GM13976 (cell line): ENCODE measurements at regions not wholly inside any gene's neighbourhood (a gene's known extent, or its start where the extent isn't known, plus 50 kb on each side); places are given as distances from the start of the nearest gene placed in this dataset.

Experiments
- DNase-seq: peaks from one replicate; pipeline ENCODE4 v3.0.0; 2012; ENCODE audit warnings: low spot score
- CTCF ChIP-seq: IDR thresholded peaks from 2 replicates; pipeline ENCODE4 v1.5.1; 2012; ENCODE audit warnings: borderline replicate concordance, mild to moderate bottlenecking; ENCODE audit not compliant: insufficient read depth; ENCODE audit errors: extremely low read depth, missing control alignments, control extremely low read depth
- in situ Hi-C: fragments of 300-500 bp; cut with MboI; formaldehyde crosslinking; loops from one replicate; pipeline ENCODE4 v1.12.0; 2022; ENCODE audit warnings: low sequenced_read_pairs, mixed read lengths, inconsistent platforms; ENCODE audit not compliant: unreplicated experiment

GRCh38 chr15:77839456-77839855 lies 206.7 kb upstream of the LINGO1 start:
- in situ Hi-C loops, result no loop called here
- TF ChIP-seq CTCF, result no peak

GRCh38 chr15:77838595-77838994 lies 205.9 kb upstream of the LINGO1 start:
- in situ Hi-C loops, result no loop called here
- TF ChIP-seq CTCF, result no peak
- no peak for DNase-seq

More at GRCh38 chr15:77839456-77839855, 206.7 kb upstream of the LINGO1 start:
- DNase-seq, result no peak

GRCh38 chr15:77838061-77838460 lies 205.3 kb upstream of the LINGO1 start:
- no peak for DNase-seq
- in situ Hi-C loops, result no loop called here
- no peak for TF ChIP-seq CTCF

GRCh38 chr15:77837649-77838025 lies 204.9 kb upstream of the LINGO1 start:
- no peak for TF ChIP-seq CTCF
- DNase-seq, result no peak
- in situ Hi-C loops, result no loop called here

GRCh38 chr15:77836906-77837648 lies 204.4 kb upstream of the LINGO1 start:
- TF ChIP-seq CTCF, result no peak
- in situ Hi-C loops, result no loop called here
- DNase-seq, result no peak

- in situ Hi-C loops, result no loop called here
- peak; percentile 80 for DNase-seq
- no peak for TF ChIP-seq CTCF
Measured at GRCh38 chr15:77836121-77836692, 203.5 kb upstream of the LINGO1 start.
